HS-27A (cell line): ENCODE measurements at regions not wholly inside any gene's neighbourhood (a gene's known extent, or its start where the extent isn't known, plus 50 kb on each side); places are given as distances from the start of the nearest gene placed in this dataset.

Source experiments
- DNase-seq: peaks from one replicate; pipeline ENCODE4 v3.0.0-alpha.2; 2012; ENCODE audit warnings: low read depth, missing footprints

- no peak for DNase-seq
Measured at GRCh38 chr6:79864421-79864820, 82.9 kb downstream of the ELOVL4 start.

- no peak for DNase-seq
Measured at GRCh38 chr6:79864001-79864400, 83.4 kb downstream of the ELOVL4 start.

- DNase-seq = no peak
Measured at GRCh38 chr6:79863566-79863965, 83.8 kb downstream of the ELOVL4 start.

GRCh38 chr6:79862711-79863110 is 84.6 kb downstream of the ELOVL4 start:
- no peak for DNase-seq

GRCh38 chr6:79862126-79862525 is 85.2 kb downstream of the ELOVL4 start:
- no peak for DNase-seq

- DNase-seq = no peak
Measured at GRCh38 chr6:79861023-79861422, 86.3 kb downstream of the ELOVL4 start.

- no peak for DNase-seq
Measured at GRCh38 chr6:79847426-79847825, 99.9 kb downstream of the ELOVL4 start.

GRCh38 chr6:79842376-79843040 is 104.8 kb downstream of the ELOVL4 start:
- DNase-seq = no peak

GRCh38 chr6:79841577-79842375 is 105.6 kb downstream of the ELOVL4 start:
- no peak for DNase-seq

GRCh38 chr6:79838851-79839250 is 108.5 kb downstream of the ELOVL4 start:
- DNase-seq = no peak

GRCh38 chr6:79833964-79834284 is 113.4 kb downstream of the ELOVL4 start:
- DNase-seq = no peak

GRCh38 chr6:79833264-79833963 is 113.9 kb downstream of the ELOVL4 start:
- DNase-seq = no peak

- no peak for DNase-seq
Measured at GRCh38 chr6:79832723-79833122, 114.6 kb downstream of the ELOVL4 start.

- DNase-seq = no peak
Measured at GRCh38 chr6:79824202-79824601, 123.2 kb downstream of the ELOVL4 start.

- DNase-seq = no peak
Measured at GRCh38 chr6:79821859-79822258, 125.5 kb downstream of the ELOVL4 start.

GRCh38 chr6:79818471-79818870 is 128.9 kb downstream of the ELOVL4 start:
- no peak for DNase-seq

GRCh38 chr6:79814940-79815339 is 132.4 kb downstream of the ELOVL4 start:
- DNase-seq = no peak

GRCh38 chr6:79813854-79814709 is 133.3 kb downstream of the ELOVL4 start:
- DNase-seq = peak; percentile 19

- no peak for DNase-seq
Measured at GRCh38 chr6:79813143-79813850, 134.1 kb downstream of the ELOVL4 start.

GRCh38 chr6:79812195-79812594 is 135.2 kb downstream of the ELOVL4 start:
- DNase-seq = no peak

- no peak for DNase-seq
Measured at GRCh38 chr6:79810871-79811270, 136.5 kb downstream of the ELOVL4 start.
